GM23338 (cell line): ENCODE measurements at regions not wholly inside any gene's neighbourhood (a gene's known extent, or its start where the extent isn't known, plus 50 kb on each side); places are given as distances from the start of the nearest gene placed in this dataset.

Experiments
- ATAC-seq: fragments of 200-7000 bp; cut with Tn5 transposase; 3 replicates; pipeline ENCODE4 v1.9.1; 2020
- DNase-seq: peaks from one replicate; pipeline ENCODE4 v3.0.0-alpha.2; 2015; ENCODE audit warnings: low spot score
- H2AFZ ChIP-seq: fragments of 200-600 bp; sonication (generic); 2 replicates; pipeline ENCODE4 v1.8.0; 2016; ENCODE audit warnings: antibody characterized with exemption, mild to moderate bottlenecking, moderate library complexity
- H3F3A ChIP-seq: fragments of 200-600 bp; sonication (generic); replicated peaks from 2 replicates; pipeline ENCODE4 v1.8.0; 2017; ENCODE audit warnings: antibody characterized with exemption, mixed run types, low read depth
- H3K27ac ChIP-seq: fragments of 200-600 bp; sonication (generic); 2 replicates; pipeline ENCODE4 v1.6.1; 2016; ENCODE audit warnings: low read depth
- H3K27me3 ChIP-seq: fragments of 200-600 bp; sonication (generic); 2 replicates; pipeline ENCODE4 v1.8.0; 2016; ENCODE audit warnings: mild to moderate bottlenecking, mixed run types, moderate library complexity; ENCODE audit not compliant: insufficient read depth
- H3K36me3 ChIP-seq: fragments of 200-600 bp; sonication (generic); 2 replicates; pipeline ENCODE4 v1.8.0; 2016; ENCODE audit warnings: mild to moderate bottlenecking; ENCODE audit not compliant: insufficient read depth
- H3K4me1 ChIP-seq: fragments of 200-600 bp; sonication (generic); 2 replicates; pipeline ENCODE4 v1.8.0; 2016; ENCODE audit warnings: mild to moderate bottlenecking, moderate library complexity; ENCODE audit not compliant: insufficient read depth
- H3K4me2 ChIP-seq: fragments of 200-600 bp; sonication (generic); 2 replicates; pipeline ENCODE4 v1.7.1; 2017; ENCODE audit warnings: mixed run types
- H3K4me3 ChIP-seq: fragments of 200-600 bp; sonication (generic); 2 replicates; pipeline ENCODE4 v1.6.1; 2016; ENCODE audit warnings: mixed run types
- H3K79me2 ChIP-seq: fragments of 200-600 bp; sonication (generic); replicated peaks from 2 replicates; pipeline ENCODE4 v1.8.0; 2017; ENCODE audit warnings: mild to moderate bottlenecking; ENCODE audit not compliant: insufficient read depth
- H3K9me2 ChIP-seq: fragments of 200-600 bp; sonication (generic); 2 replicates; pipeline ENCODE4 v1.8.0; 2017; ENCODE audit not compliant: insufficient read depth
- H4K20me1 ChIP-seq: fragments of 200-600 bp; sonication (generic); replicated peaks from 2 replicates; pipeline ENCODE4 v1.8.0; 2017; ENCODE audit warnings: mild to moderate bottlenecking; ENCODE audit not compliant: insufficient read depth
- H3K27ac Mint-ChIP-seq: 2 replicates; pipeline ENCODE4 v1.8.0; 2020; ENCODE audit warnings: inconsistent platforms, mild to moderate bottlenecking, moderate library complexity, mixed read lengths
- H3K27me3 Mint-ChIP-seq: 3 replicates; pipeline ENCODE4 v1.8.0; 2022; ENCODE audit warnings: low read depth, mild to moderate bottlenecking, moderate library complexity, mixed read lengths, inconsistent platforms; ENCODE audit not compliant: insufficient read depth, poor library complexity
- H3K36me3 Mint-ChIP-seq: 3 replicates; pipeline ENCODE4 v1.8.0; 2021; ENCODE audit warnings: low read depth, mild to moderate bottlenecking, inconsistent platforms, moderate library complexity, mixed read lengths
- H3K4me1 Mint-ChIP-seq: 3 replicates; pipeline ENCODE4 v1.8.0; 2020; ENCODE audit warnings: mild to moderate bottlenecking, inconsistent platforms, mixed read lengths
- H3K4me3 Mint-ChIP-seq: 3 replicates; pipeline ENCODE4 v1.8.0; 2021; ENCODE audit warnings: moderate library complexity, mild to moderate bottlenecking, inconsistent platforms, mixed read lengths
- H3K9me3 Mint-ChIP-seq: 3 replicates; pipeline ENCODE4 v1.8.0; 2020; ENCODE audit warnings: moderate library complexity, mild to moderate bottlenecking, inconsistent platforms, mixed read lengths
- CREB1 ChIP-seq: fragments of 250-450 bp; sonication (Bioruptor Pico); IDR thresholded peaks from 2 replicates; pipeline ENCODE4 v1.5.0; 2020; ENCODE audit warnings: low read depth, mild to moderate bottlenecking, moderate library complexity
- EZH2 ChIP-seq: fragments of 200-600 bp; sonication (generic); IDR thresholded peaks from one replicate; pipeline ENCODE4 v1.8.0; 2017; ENCODE audit warnings: antibody characterized with exemption, mild to moderate bottlenecking, low read depth; ENCODE audit not compliant: unreplicated experiment
- EZH2phosphoT487 ChIP-seq: fragments of 200-600 bp; sonication (generic); IDR thresholded peaks from one replicate; pipeline ENCODE4 v1.8.1; 2018; ENCODE audit warnings: antibody characterized with exemption; ENCODE audit not compliant: unreplicated experiment
- JUNB ChIP-seq: IDR thresholded peaks from one replicate; pipeline ENCODE4 v1.6.1; 2016; ENCODE audit warnings: antibody characterized with exemption; ENCODE audit not compliant: unreplicated experiment
- NANOG ChIP-seq: IDR thresholded peaks from 2 replicates; pipeline ENCODE4 v1.6.1; 2016; ENCODE audit warnings: antibody characterized with exemption, borderline replicate concordance
- POLR2AphosphoS5 ChIP-seq: IDR thresholded peaks from 2 replicates; pipeline ENCODE4 v1.6.1; 2016; ENCODE audit warnings: antibody characterized with exemption, low read depth
- REST ChIP-seq: IDR thresholded peaks from one replicate; pipeline ENCODE4 v1.6.1; 2018; ENCODE audit warnings: antibody characterized with exemption; ENCODE audit not compliant: unreplicated experiment
- STAT1 ChIP-seq: IDR thresholded peaks from one replicate; pipeline ENCODE4 v1.6.1; 2016; ENCODE audit warnings: antibody characterized with exemption; ENCODE audit not compliant: unreplicated experiment
- ZNF114 ChIP-seq: fragments of 250-450 bp; sonication (Bioruptor Pico); IDR thresholded peaks from 2 replicates; pipeline ENCODE4 v1.5.0; 2020; ENCODE audit warnings: mild to moderate bottlenecking, moderate library complexity
- ZNF331 ChIP-seq: fragments of 250-450 bp; sonication (Bioruptor Pico); IDR thresholded peaks from 2 replicates; pipeline ENCODE4 v1.5.0; 2020; ENCODE audit warnings: low read depth, mild to moderate bottlenecking, moderate library complexity
- TF ChIP-seq, protein P1 (sequence below): IDR thresholded peaks from 2 replicates; pipeline ENCODE4 v1.6.1; 2016; ENCODE audit warnings: antibody characterized with exemption

DNA sequence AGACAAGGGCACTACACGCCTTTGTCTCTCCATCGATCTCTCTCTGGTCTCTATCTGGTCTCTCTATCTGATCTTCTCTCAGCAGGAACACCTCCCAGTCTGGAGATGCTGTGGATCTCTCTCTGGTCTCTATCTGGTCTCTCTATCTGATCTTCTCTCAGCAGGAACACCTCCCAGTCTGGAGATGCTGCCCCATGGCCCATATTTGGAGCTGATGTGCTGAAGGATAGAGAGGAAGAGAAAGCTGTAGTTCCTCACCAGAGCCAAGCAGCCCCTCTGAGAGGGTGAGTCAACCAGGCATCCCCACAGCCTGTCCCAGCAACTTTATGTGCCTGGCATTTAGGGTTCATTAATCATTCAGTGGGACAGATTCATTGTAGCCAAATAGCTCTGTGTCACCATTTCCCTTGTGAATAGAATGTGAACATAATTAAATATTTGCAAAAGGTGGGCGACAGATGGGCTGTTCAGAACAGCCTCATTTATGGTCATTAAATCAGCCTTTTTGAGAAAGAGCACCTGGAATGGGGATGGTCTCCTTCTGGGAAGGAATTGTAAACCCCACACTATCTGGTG lies 189.3 kb upstream of the MAST4 start:
- Mint-ChIP-seq H3K27me3 (peaks cover 1% of the 10 kb centered on the region), H3K27ac (no peak overlapping the region), H3K4me1 (no peaks in the 10 kb centered on the region), H3K36me3 (no peaks in the 10 kb centered on the region; the same call in 2 of the 3 replicates), H3K9me3 (peaks cover 11% of the 10 kb centered on the region; the same call in 1 of the 3 replicates), H3K4me3 (no peak overlapping the region)
- H3K4me3 ChIP-seq = no peak overlapping the region
- DNase-seq = no peak
- no peak overlapping the region for H3K4me2 ChIP-seq
- H3K9me2 ChIP-seq = no peaks in the 10 kb centered on the region; the same call in 1 of the 2 replicates
- no peak overlapping the region for H2AFZ ChIP-seq
- ATAC-seq = no peak
- H3K36me3 ChIP-seq = no peaks in the 10 kb centered on the region
- no peak for TF ChIP-seq ZNF331 (CRISPR knock-in tag)
- no peak for TF ChIP-seq POLR2AphosphoS5
- TF ChIP-seq JUNB = no peak
- no peak for TF ChIP-seq NANOG
- no peak for TF ChIP-seq EZH2
- no peaks in the 10 kb centered on the region for H3K27me3 ChIP-seq
- H3F3A ChIP-seq = no peaks in the 10 kb centered on the region
- no peaks in the 10 kb centered on the region for H3K4me1 ChIP-seq
- no peaks in the 10 kb centered on the region for H3K79me2 ChIP-seq
- no peaks in the 10 kb centered on the region for H4K20me1 ChIP-seq
- H3K27ac ChIP-seq = no peak overlapping the region

GRCh38 chr5:66407765-66408164 lies 188.4 kb upstream of the MAST4 start:
- H3K4me1 Mint-ChIP-seq = no peaks in the 10 kb centered on the region
- Histone ChIP-seq H3K4me2 (no peak overlapping the region), H4K20me1 (no peaks in the 10 kb centered on the region), H3K4me1 (no peaks in the 10 kb centered on the region), H3K4me3 (no peak overlapping the region), H3K27me3 (no peaks in the 10 kb centered on the region), H2AFZ (no peak overlapping the region), H3K27ac (no peak overlapping the region), H3K36me3 (no peaks in the 10 kb centered on the region), H3F3A (no peaks in the 10 kb centered on the region), H3K9me2 (no peaks in the 10 kb centered on the region; the same call in 1 of the 2 replicates), H3K79me2 (no peaks in the 10 kb centered on the region)
- no peak for DNase-seq
- no peak for ATAC-seq
- no peak for TF ChIP-seq JUNB
- H3K27me3 Mint-ChIP-seq = peaks cover 1% of the 10 kb centered on the region
- H3K4me3 Mint-ChIP-seq = no peak overlapping the region
- no peaks in the 10 kb centered on the region; the same call in 2 of the 3 replicates for H3K36me3 Mint-ChIP-seq
- peaks cover 11% of the 10 kb centered on the region; the same call in 1 of the 3 replicates for H3K9me3 Mint-ChIP-seq
- H3K27ac Mint-ChIP-seq = no peak overlapping the region

- no peaks in the 10 kb centered on the region for H4K20me1 ChIP-seq
- TF ChIP-seq CREB1 (CRISPR knock-in tag) = no peak
- TF ChIP-seq, protein P1, sequence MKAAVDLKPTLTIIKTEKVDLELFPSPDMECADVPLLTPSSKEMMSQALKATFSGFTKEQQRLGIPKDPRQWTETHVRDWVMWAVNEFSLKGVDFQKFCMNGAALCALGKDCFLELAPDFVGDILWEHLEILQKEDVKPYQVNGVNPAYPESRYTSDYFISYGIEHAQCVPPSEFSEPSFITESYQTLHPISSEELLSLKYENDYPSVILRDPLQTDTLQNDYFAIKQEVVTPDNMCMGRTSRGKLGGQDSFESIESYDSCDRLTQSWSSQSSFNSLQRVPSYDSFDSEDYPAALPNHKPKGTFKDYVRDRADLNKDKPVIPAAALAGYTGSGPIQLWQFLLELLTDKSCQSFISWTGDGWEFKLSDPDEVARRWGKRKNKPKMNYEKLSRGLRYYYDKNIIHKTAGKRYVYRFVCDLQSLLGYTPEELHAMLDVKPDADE = no peak
- TF ChIP-seq JUNB = no peak
- no peak for TF ChIP-seq EZH2
- TF ChIP-seq REST = no peak
- no peak for TF ChIP-seq EZH2phosphoT487
- TF ChIP-seq STAT1 = no peak
- no peak for TF ChIP-seq ZNF331 (CRISPR knock-in tag)
- TF ChIP-seq ZNF114 (CRISPR knock-in tag) = no peak
- no peak for TF ChIP-seq NANOG
Observed at GRCh38 chr5:66408576-66408975, 187.6 kb upstream of the MAST4 start.

More at GRCh38 chr5:66408576-66408975, 187.6 kb upstream of the MAST4 start:
- no peak for DNase-seq
- Mint-ChIP-seq H3K27me3 (no peaks in the 10 kb centered on the region), H3K4me1 (no peaks in the 10 kb centered on the region), H3K36me3 (no peaks in the 10 kb centered on the region; the same call in 2 of the 3 replicates), H3K27ac (no peak overlapping the region), H3K4me3 (no peak overlapping the region), H3K9me3 (peaks cover 11% of the 10 kb centered on the region; the same call in 1 of the 3 replicates)
- Histone ChIP-seq H3K27ac (no peak overlapping the region), H3K27me3 (no peaks in the 10 kb centered on the region), H3K79me2 (no peaks in the 10 kb centered on the region), H3K4me2 (no peak overlapping the region), H2AFZ (no peak overlapping the region), H3F3A (no peaks in the 10 kb centered on the region), H3K4me3 (no peak overlapping the region), H3K4me1 (no peaks in the 10 kb centered on the region), H3K9me2 (no peaks in the 10 kb centered on the region; the same call in 1 of the 2 replicates), H3K36me3 (no peaks in the 10 kb centered on the region)
- ATAC-seq = no peak
